Colonic mucosa (tissue), 4 donors: ENCODE measurements at regions not wholly inside any gene's neighbourhood (a gene's known extent, or its start where the extent isn't known, plus 50 kb on each side); places are given as distances from the start of the nearest gene placed in this dataset.

ENCODE experiments used
- DNase-seq: peaks from one replicate; pipeline ENCODE4 v3.0.0-alpha.2; 2020
- H3K27ac ChIP-seq: fragments of 200-600 bp; one replicate; pipeline ENCODE4 v1.8.0; 2021
- H3K27me3 ChIP-seq: fragments of 200-600 bp; one replicate; pipeline ENCODE4 v1.8.0; 2021
- H3K36me3 ChIP-seq: fragments of 200-600 bp; one replicate; pipeline ENCODE4 v1.8.0; 2021
- H3K4me1 ChIP-seq: fragments of 200-600 bp; one replicate; pipeline ENCODE4 v1.8.0; 2021; ENCODE audit warnings: mild to moderate bottlenecking
- H3K4me3 ChIP-seq: fragments of 200-600 bp; one replicate; pipeline ENCODE4 v1.8.0; 2021
- H3K9ac ChIP-seq, 2 donors: one replicate each; pipeline ENCODE4 v1.7.0; 2013; ENCODE audit warnings: control low read depth in 2 of 2, low read depth in 2 of 2, low read length in 2 of 2
- H3K9me3 ChIP-seq: fragments of 200-600 bp; one replicate; pipeline ENCODE4 v1.8.0; 2021
- CTCF ChIP-seq: fragments of 200-600 bp; IDR thresholded peaks from one replicate; pipeline ENCODE4 v1.8.0; 2022; ENCODE audit warnings: antibody characterized with exemption, mild to moderate bottlenecking
- intact Hi-C: fragments of 100-400 bp; cut with DNase I; formaldehyde crosslinking; loops from one replicate; pipeline ENCODE4 v1.14.1; 2022
- donor health status: healthy.
- donor health status: DM: no; HTN: no; CAD: no.
- donor health status: DM: no; HTN: no; CAD: no.

- Histone ChIP-seq H3K27me3 (no peaks in the 10 kb centered on the region), H3K36me3 (no peaks in the 10 kb centered on the region), H3K4me1 (no peaks in the 10 kb centered on the region), H3K4me3 (no peak overlapping the region), H3K27ac (no peak overlapping the region), H3K9ac (no peak overlapping the region), H3K9me3 (no peaks in the 10 kb centered on the region)
- no peak for DNase-seq
- intact Hi-C loops, result no loop called here
- TF ChIP-seq CTCF, result no peak
Observed at GRCh38 chr17:77615703-77616253, 342.7 kb upstream of the TNRC6C start.

- Histone ChIP-seq H3K4me1 (no peaks in the 10 kb centered on the region), H3K9me3 (no peaks in the 10 kb centered on the region), H3K27ac (no peak overlapping the region), H3K36me3 (no peaks in the 10 kb centered on the region), H3K9ac (no peak overlapping the region), H3K4me3 (no peak overlapping the region), H3K27me3 (no peaks in the 10 kb centered on the region)
- TF ChIP-seq CTCF, result no peak
- no peak for DNase-seq
- intact Hi-C loops, result no loop called here
Observed at GRCh38 chr17:77616254-77616731, 342.2 kb upstream of the TNRC6C start.

DNA sequence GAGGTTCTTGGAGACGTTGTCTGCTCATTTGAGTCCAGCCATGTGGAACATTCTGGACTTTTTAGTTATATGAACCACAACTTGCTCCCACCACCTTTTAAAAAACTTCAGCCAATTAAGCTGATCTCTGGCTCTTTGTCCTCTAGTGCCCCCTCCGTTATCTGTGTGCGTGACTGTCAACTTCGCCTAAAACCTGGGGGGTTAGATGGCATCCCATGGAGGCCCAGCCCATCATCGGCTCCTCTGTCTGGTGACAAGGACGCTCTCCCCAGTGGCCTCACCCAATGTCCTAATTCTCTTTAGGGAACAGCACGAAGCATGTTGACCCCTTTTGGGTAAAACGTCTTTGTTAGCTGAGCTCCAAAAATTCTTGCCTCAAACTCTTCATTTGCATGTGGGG is 341.0 kb upstream of the TNRC6C start:
- Histone ChIP-seq H3K27ac (no peak overlapping the region), H3K9me3 (no peaks in the 10 kb centered on the region), H3K36me3 (no peaks in the 10 kb centered on the region), H3K9ac (no peak overlapping the region), H3K4me1 (no peaks in the 10 kb centered on the region), H3K4me3 (no peak overlapping the region), H3K27me3 (no peaks in the 10 kb centered on the region)
- no peak for DNase-seq
- intact Hi-C loops, result no loop called here
- no peak for TF ChIP-seq CTCF

DNA sequence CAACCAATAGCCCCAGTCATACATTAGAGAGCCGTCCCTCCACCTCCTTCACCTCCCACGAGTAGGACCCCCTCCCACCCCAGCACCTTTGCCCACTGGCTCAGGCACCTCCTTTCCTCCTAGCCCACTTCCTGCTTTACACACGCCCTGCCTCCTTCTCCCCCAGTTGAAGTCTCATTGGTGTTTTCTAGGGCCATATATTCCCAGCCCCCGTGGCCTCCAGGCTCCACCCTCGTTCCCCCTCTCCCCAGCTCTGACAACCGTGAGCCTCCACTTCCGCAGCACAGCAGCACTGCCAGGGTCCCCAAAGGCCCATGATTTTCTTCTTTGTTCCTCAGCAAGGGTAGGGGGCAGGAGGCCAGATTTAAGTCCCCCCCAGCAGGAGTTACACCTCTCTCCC is 340.3 kb upstream of the TNRC6C start:
- no peak for TF ChIP-seq CTCF
- no peaks in the 10 kb centered on the region for H3K27me3 ChIP-seq
- intact Hi-C loops, result no loop called here
- no peaks in the 10 kb centered on the region for H3K4me1 ChIP-seq
- H3K9me3 ChIP-seq, result no peaks in the 10 kb centered on the region
- no peaks in the 10 kb centered on the region for H3K36me3 ChIP-seq
- H3K4me3 ChIP-seq, result no peak overlapping the region
- no peak overlapping the region for H3K27ac ChIP-seq
- no peak for DNase-seq
- H3K9ac ChIP-seq, result no peak overlapping the region

- no peaks in the 10 kb centered on the region for H3K9me3 ChIP-seq
- no peaks in the 10 kb centered on the region for H3K36me3 ChIP-seq
- no peak overlapping the region for H3K9ac ChIP-seq
- no peak overlapping the region for H3K4me3 ChIP-seq
- TF ChIP-seq CTCF, result no peak
- no peaks in the 10 kb centered on the region for H3K4me1 ChIP-seq
- intact Hi-C loops, result no loop called here
- no peaks in the 10 kb centered on the region for H3K27me3 ChIP-seq
- DNase-seq, result no peak
- no peak overlapping the region for H3K27ac ChIP-seq
Observed at GRCh38 chr17:77618731-77619130, 339.8 kb upstream of the TNRC6C start.
